ENCODE measurements at regions not wholly inside any gene's neighbourhood (a gene's known extent, or its start where the extent isn't known, plus 50 kb on each side); places are given as distances from the start of the nearest gene placed in this dataset.
"Not testable (repeated sequence)": the region's sequence is repeated elsewhere in the genome, so short reads cannot be mapped to it uniquely, and the experiment has no call there.

GRCh38 chr10:28991333-28992270, 297.3 kb upstream of the LYZL1 start:
- no peak for DNase-seq (ENCODE audit: low read depth)

DNA sequence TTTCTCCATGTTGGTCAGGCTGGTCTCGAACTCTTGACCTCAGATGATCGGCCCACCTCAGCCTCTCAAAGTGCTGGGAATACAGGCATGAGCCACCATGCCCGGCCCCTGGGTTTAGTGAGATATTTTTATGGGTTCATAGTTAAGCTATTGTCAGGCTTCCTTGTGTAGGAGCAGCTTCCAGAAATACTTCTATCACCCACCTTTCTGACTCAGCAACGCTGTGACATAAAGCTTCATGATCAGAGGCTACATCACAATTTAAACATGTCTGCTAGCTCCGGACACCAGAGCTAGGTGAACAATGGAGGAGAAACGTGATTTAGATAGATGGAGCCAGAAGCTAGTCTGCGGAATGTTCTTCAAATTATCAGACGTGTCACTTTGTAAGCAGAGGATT, 295.8 kb upstream of the LYZL1 start:
- no peak for DNase-seq (ENCODE audit: low read depth)

GRCh38 chr10:28993861-28994260, 295.0 kb upstream of the LYZL1 start:
- DNase-seq (ENCODE audit: low read depth) = no peak

DNA sequence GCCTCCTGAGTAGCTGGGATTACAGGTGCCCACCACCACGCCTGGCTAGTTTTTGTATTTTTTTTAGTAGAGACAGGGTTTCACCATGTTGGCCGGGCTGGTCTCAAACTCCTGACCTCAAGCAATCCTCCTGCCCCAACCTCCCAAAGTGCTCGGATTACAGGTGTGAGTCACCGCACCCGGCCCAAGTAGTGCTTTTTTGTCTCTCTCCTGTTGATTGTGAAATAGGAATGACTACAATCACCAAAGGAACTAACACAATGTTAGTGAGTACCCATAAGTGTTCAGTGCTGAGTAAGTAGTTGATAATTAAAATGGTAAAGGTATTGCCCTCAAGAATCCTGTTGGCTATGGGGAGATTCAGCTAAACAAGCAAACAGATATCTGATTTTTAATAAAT, 294.1 kb upstream of the LYZL1 start:
- not testable (repeated sequence) for DNase-seq (ENCODE audit: low read depth)

DNA sequence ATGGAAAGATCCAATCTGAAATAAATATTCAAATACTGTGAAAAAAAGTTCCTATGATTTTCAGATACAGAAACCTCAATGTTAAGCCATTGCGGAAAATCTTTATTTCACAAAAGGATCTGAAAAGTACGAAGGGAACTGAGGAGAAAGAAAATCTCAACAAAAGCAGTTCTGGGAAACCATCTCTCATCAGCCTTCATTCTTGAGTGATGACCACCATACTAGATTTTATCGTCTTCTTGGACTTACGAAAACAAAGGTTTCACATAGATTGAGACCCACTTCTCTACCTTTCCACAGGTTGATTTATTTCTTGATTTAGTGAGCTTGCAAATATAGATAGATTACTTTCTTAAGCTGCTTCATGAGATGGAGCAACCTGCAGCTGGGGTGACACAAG, 293.4 kb upstream of the LYZL1 start:
- DNase-seq (ENCODE audit: low read depth) = no peak

DNA sequence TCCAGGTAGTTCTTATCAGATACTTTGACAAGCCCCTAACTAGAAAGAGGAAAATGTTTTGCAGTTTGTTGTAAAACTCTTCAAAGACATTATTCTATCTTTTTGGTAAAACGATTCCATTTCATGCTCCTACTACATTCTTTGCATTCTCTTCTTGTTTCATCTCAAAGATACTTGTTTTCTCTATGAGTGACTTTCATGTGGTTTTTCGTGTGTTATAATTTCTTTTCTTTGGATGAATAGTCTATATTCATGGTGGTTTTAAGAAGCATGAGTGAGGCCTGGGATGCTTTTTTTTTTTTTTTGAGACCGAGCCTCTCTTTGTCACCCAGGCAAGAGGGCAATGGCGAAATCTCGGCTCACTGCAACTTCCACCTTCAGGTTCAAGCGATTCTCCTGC, 292.5 kb upstream of the LYZL1 start:
- no peak for DNase-seq (ENCODE audit: low read depth)

- no peak for DNase-seq (ENCODE audit: low read depth)
Observed at GRCh38 chr10:28996947-28997551, 291.8 kb upstream of the LYZL1 start.

DNA sequence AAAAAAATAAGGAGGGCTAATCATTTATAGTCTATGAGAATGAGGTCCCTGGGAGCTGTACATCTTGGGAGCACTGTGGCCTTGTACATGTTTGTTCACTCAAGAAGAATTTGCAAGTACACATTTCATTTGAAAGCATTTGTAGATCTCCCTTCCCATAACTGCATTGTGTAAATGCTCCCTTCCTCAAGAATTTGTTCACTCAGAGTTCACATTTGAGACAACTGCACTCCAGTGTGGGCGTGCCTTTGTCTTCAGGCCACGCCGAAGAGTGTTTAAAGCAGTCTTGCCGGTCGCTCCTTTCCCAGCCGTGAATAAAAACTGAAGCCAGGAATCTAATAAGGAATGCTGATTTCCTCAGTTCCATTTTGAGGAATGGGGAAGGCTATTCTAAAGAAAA, 291.1 kb upstream of the LYZL1 start:
- no peak for DNase-seq (ENCODE audit: low read depth)

DNA sequence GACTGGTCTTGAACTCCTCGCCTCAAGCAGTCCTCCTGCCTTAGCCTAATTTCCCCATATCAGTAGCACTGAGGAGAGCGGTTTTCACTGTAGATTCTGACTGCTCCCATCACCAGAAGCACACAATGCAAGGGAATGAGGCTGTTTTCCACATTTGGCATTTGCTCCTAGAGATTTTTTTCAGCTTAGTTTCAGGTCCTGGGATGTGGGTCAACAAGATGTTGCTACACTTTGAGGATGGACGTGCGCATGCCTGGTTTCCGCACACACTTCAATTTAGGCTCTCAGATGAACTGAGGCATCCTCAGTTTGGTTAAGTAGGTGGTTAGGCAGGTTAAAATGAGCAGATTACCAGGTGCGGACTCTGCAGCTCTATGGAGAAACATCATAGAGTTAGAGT, 287.1 kb upstream of the LYZL1 start:
- no peak for DNase-seq (ENCODE audit: low read depth)

GRCh38 chr10:29003014-29003413, 285.9 kb upstream of the LYZL1 start:
- not testable (repeated sequence) for DNase-seq (ENCODE audit: low read depth)

GRCh38 chr10:29005988-29006387, 282.9 kb upstream of the LYZL1 start:
- DNase-seq (ENCODE audit: low read depth) = no peak

DNA sequence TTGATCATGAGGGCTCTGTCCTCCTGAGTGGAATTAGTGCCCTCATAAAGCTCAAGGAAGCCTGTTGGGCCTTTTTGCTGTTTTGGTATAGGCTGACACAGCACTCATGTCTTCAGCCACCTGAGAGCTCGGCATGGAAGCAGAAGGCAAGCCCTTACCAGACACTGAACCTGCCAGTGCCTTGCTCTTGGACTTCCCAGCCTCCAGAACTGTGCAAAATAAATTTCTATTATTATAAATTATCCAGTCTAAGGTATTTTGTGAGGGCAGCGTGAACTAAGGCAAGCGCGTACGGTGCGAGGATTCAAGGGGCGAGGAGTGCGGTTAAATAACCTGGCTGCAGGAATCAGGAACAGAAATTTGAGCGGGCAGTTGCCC, 281.5 kb upstream of the LYZL1 start:
- DNase-seq (ENCODE audit: low read depth) = no peak

GRCh38 chr10:29007748-29008610, 280.9 kb upstream of the LYZL1 start:
- DNase-seq (ENCODE audit: low read depth) = no peak

GRCh38 chr10:29009464-29009863, 279.4 kb upstream of the LYZL1 start:
- no peak for DNase-seq (ENCODE audit: low read depth)

GRCh38 chr10:29011516-29011915, 277.4 kb upstream of the LYZL1 start:
- DNase-seq (ENCODE audit: low read depth) = no peak

GRCh38 chr10:29012926-29013554, 275.8 kb upstream of the LYZL1 start:
- no peak for DNase-seq (ENCODE audit: low read depth)

DNA sequence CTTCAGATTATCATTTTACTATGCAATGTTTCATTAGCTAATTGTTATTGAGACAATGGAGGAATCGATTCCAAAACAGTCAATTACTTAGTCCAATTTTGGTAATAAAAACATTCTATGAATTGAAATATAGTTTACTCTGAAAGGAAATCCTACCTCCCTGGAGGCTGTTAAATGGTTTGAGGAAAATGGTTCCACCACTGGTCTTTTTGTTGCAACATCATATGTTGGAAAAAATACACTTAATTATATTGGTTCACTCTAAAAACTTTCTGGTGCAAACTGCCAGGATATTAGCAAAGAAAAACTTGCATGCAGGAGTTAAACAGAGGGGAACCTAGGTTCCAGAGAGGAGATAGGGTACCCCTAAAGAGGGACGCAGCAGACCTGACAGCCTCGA, 267.3 kb upstream of the LYZL1 start:
- DNase-seq (ENCODE audit: low read depth) = no peak

- DNase-seq (ENCODE audit: low read depth) = no peak
Observed at GRCh38 chr10:29022513-29022912, 266.4 kb upstream of the LYZL1 start.

DNA sequence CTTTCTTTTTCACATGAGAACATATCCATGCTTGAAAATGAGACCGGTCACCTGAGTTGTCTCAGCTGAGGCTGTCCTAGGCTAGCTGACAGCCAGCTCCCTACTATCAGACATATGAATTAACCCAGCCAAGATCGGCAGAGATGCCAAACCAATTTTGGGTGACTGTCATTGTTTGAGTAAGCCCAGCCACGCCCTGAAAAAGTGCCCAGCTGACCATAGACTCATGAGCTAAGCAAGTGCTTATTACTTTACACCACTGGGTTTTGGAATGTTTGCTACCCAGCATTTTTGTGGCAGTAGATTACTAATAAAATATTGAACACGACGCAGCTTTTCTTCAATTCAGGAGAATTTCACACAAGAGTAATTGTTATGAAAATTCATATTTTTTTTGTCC, 265.2 kb upstream of the LYZL1 start:
- DNase-seq (ENCODE audit: low read depth) = no peak

DNA sequence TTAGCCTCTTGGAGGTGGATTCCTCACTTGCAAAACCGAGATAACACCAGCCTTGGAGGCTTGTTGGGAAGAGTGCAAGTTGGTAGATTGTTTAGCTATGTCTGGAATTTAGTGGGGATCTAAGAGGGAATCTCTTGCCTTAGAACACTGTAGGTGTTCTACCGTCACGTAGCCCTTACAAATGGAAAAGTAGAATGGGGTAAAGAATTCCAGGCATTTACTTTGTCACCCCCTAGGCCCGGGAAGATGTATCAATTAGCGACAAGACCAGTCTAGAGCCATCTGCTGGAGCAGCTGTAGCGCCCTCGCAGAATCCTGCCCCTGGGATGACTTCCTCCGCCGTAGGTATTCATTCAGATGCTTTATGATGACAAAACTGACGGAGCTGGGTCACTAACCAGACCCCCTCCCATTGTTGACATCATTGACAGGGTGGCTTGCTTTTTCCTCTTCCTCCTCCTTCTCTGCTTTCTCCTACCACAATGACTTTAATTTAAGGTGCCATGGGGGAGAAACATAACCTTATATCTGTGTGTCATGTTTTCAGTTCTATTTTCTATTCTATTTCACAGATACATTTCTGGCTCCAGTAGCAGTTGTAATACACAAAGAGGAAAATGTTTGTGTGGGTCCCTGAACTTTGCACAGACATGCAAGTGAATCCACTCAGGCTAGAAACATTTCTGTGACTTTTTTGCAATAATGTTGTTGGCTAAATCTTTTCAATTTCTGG, 262.6 kb upstream of the LYZL1 start:
- DNase-seq (ENCODE audit: low read depth) = no peak

Measured in forelimb muscle (tissue), 1 donor.